Large intestine (tissue), 3 donors: ENCODE measurements at regions not wholly inside any gene's neighbourhood (a gene's known extent, or its start where the extent isn't known, plus 50 kb on each side); places are given as distances from the start of the nearest gene placed in this dataset.

Source experiments
- DNase-seq, 2 donors: peaks; one replicate each; pipeline versions ENCODE4 v3.0.0 to v3.0.0-alpha.2; 2013
- H3K27ac ChIP-seq: one replicate; pipeline ENCODE4 v1.5.1; 2013; ENCODE audit warnings: low read length
- H3K27me3 ChIP-seq: 2 replicates; pipeline ENCODE4 v1.6.1; 2013; ENCODE audit warnings: low read length; ENCODE audit not compliant: control insufficient read depth, insufficient read depth
- H3K36me3 ChIP-seq: 2 replicates; pipeline ENCODE4 v1.6.1; 2013; ENCODE audit warnings: low read length; ENCODE audit not compliant: control insufficient read depth, insufficient read depth
- H3K4me1 ChIP-seq: one replicate; pipeline ENCODE4 v1.6.1; 2013; ENCODE audit warnings: low read length; ENCODE audit not compliant: control insufficient read depth, insufficient read depth
- H3K4me3 ChIP-seq: one replicate; pipeline ENCODE4 v1.5.1; 2013; ENCODE audit warnings: low read length
- H3K9me3 ChIP-seq: one replicate; pipeline ENCODE4 v1.6.1; 2013; ENCODE audit warnings: mild to moderate bottlenecking, low read depth, low read length, moderate library complexity; ENCODE audit not compliant: control insufficient read depth
- WGBS: methylation state at CpG from one replicate; pipeline ENCODE4 v1.1.5; 2013; ENCODE audit warnings: low lambda C conversion rate; ENCODE audit not compliant: insufficient coverage; 5-methylcytosine and 5-hydroxymethylcytosine counted together

GRCh38 chrX:7545564-7545963 lies 297.4 kb upstream of the VCX start:
- H3K4me1 ChIP-seq: no peaks in the 10 kb centered on the region
- WGBS: no CpG with 5 or more reads among the region's 1 CpG
- no peak overlapping the region for H3K27ac ChIP-seq
- DNase-seq: no peak
- H3K36me3 ChIP-seq: no peaks in the 10 kb centered on the region
- H3K27me3 ChIP-seq: no peaks in the 10 kb centered on the region
- no peak overlapping the region for H3K4me3 ChIP-seq
- no peaks in the 10 kb centered on the region for H3K9me3 ChIP-seq

- no peak for DNase-seq
- Histone ChIP-seq H3K9me3 (no peaks in the 10 kb centered on the region), H3K36me3 (no peaks in the 10 kb centered on the region), H3K27ac (no peak overlapping the region), H3K4me1 (no peaks in the 10 kb centered on the region), H3K27me3 (no peaks in the 10 kb centered on the region), H3K4me3 (no peak overlapping the region)
- no CpG with 5 or more reads among the region's 6 CpGs for WGBS
Observed at GRCh38 chrX:7542587-7543380, 300.2 kb upstream of the VCX start.

- WGBS: 43% methylated on average over 1 of the region's 2 CpGs
- Histone ChIP-seq H3K27ac (no peak overlapping the region), H3K27me3 (no peaks in the 10 kb centered on the region), H3K9me3 (no peaks in the 10 kb centered on the region), H3K4me3 (no peak overlapping the region), H3K4me1 (no peaks in the 10 kb centered on the region), H3K36me3 (no peaks in the 10 kb centered on the region)
- no peak for DNase-seq
Observed at GRCh38 chrX:7522860-7523259, 320.1 kb upstream of the VCX start.

- Histone ChIP-seq H3K36me3 (no peaks in the 10 kb centered on the region), H3K4me1 (no peaks in the 10 kb centered on the region), H3K4me3 (no peak overlapping the region), H3K9me3 (no peaks in the 10 kb centered on the region), H3K27ac (no peak overlapping the region), H3K27me3 (no peaks in the 10 kb centered on the region)
- DNase-seq: no peak
- WGBS: no CpG with 5 or more reads among the region's 4 CpGs
Observed at GRCh38 chrX:7515681-7516413, 327.1 kb upstream of the VCX start.

GRCh38 chrX:7514871-7515599 lies 327.9 kb upstream of the VCX start:
- Histone ChIP-seq H3K27me3 (no peaks in the 10 kb centered on the region), H3K9me3 (no peaks in the 10 kb centered on the region), H3K27ac (no peak overlapping the region), H3K4me1 (no peaks in the 10 kb centered on the region), H3K36me3 (no peaks in the 10 kb centered on the region), H3K4me3 (no peak overlapping the region)
- DNase-seq: no peak
- no CpG with 5 or more reads among the region's 7 CpGs for WGBS

GRCh38 chrX:7512845-7513244 lies 330.1 kb upstream of the VCX start:
- DNase-seq: no peak
- no peaks in the 10 kb centered on the region for H3K4me1 ChIP-seq
- no CpG with 5 or more reads among the region's 2 CpGs for WGBS
- H3K27me3 ChIP-seq: no peaks in the 10 kb centered on the region
- H3K36me3 ChIP-seq: no peaks in the 10 kb centered on the region
- H3K9me3 ChIP-seq: no peaks in the 10 kb centered on the region
- H3K4me3 ChIP-seq: no peak overlapping the region
- no peak overlapping the region for H3K27ac ChIP-seq

- H3K27me3 ChIP-seq: no peaks in the 10 kb centered on the region
- WGBS: no CpG with 5 or more reads among the region's 5 CpGs
- no peaks in the 10 kb centered on the region for H3K9me3 ChIP-seq
Observed at GRCh38 chrX:7503251-7503650, 339.7 kb upstream of the VCX start.

GRCh38 chrX:7500386-7500785 lies 342.6 kb upstream of the VCX start:
- Histone ChIP-seq H3K36me3 (no peaks in the 10 kb centered on the region), H3K27ac (no peak overlapping the region), H3K4me1 (no peaks in the 10 kb centered on the region), H3K4me3 (no peak overlapping the region), H3K9me3 (no peaks in the 10 kb centered on the region), H3K27me3 (no peaks in the 10 kb centered on the region)
- 83% methylated on average over 1 of the region's 3 CpGs for WGBS
- DNase-seq: no peak

More at GRCh38 chrX:7503251-7503650, 339.7 kb upstream of the VCX start:
- Histone ChIP-seq H3K36me3 (no peaks in the 10 kb centered on the region), H3K4me1 (no peaks in the 10 kb centered on the region), H3K27ac (no peak overlapping the region), H3K4me3 (no peak overlapping the region)
- DNase-seq: no peak

GRCh38 chrX:7486505-7486904 lies 338.6 kb upstream of the PUDP start:
- Histone ChIP-seq H3K27ac (no peak overlapping the region), H3K36me3 (no peaks in the 10 kb centered on the region), H3K27me3 (no peaks in the 10 kb centered on the region), H3K4me3 (no peak overlapping the region), H3K9me3 (no peaks in the 10 kb centered on the region), H3K4me1 (no peaks in the 10 kb centered on the region)
- DNase-seq: no peak
- no CpG with 5 or more reads among the region's 3 CpGs for WGBS

GRCh38 chrX:7485061-7485460 lies 337.1 kb upstream of the PUDP start:
- no CpG with 5 or more reads among the region's 1 CpG for WGBS
- H3K27me3 ChIP-seq: no peaks in the 10 kb centered on the region
- no peaks in the 10 kb centered on the region for H3K9me3 ChIP-seq
- no peaks in the 10 kb centered on the region for H3K4me1 ChIP-seq
- no peak for DNase-seq
- no peak overlapping the region for H3K27ac ChIP-seq
- H3K4me3 ChIP-seq: no peak overlapping the region
- H3K36me3 ChIP-seq: no peaks in the 10 kb centered on the region
